ENCODE measurements at regions not wholly inside any gene's neighbourhood (a gene's known extent, or its start where the extent isn't known, plus 50 kb on each side); places are given as distances from the start of the nearest gene placed in this dataset.
"Not testable (repeated sequence)": the region's sequence is repeated elsewhere in the genome, so short reads cannot be mapped to it uniquely, and the experiment has no call there.

DNA sequence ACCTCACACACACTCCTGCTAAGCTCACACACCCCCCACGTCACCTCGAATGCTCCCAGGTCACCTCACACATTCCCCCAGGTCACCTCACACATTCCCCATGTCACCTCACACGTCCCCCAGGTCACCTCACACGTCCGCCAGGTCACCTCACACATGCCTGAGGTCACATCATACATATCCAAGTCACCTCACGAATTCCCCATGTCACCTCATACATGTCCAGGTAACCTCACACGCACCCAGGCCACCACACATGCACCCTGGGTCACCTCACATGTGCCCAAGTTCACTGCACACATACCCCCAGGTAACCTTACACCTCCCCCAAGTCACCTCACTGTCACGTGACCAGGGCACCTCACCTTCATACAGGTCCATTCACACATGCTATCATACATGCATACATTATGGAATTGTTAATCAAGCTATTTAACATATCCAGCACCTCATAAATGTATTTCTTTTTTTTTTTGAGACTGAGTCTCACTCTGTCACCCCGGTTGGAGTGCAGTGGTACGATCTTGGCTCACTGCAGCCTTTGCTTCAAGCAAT is 640.3 kb downstream of the TMEM121 start:
- no peak for DNase-seq (ENCODE audit: low read depth)
- TF ChIP-seq CTCF (conservative IDR thresholded peaks at IDR 0.05; ENCODE audit: low read depth, low read length): no peak
- H3K4me3 ChIP-seq (ENCODE audit: low read length): no peak overlapping the region

DNA sequence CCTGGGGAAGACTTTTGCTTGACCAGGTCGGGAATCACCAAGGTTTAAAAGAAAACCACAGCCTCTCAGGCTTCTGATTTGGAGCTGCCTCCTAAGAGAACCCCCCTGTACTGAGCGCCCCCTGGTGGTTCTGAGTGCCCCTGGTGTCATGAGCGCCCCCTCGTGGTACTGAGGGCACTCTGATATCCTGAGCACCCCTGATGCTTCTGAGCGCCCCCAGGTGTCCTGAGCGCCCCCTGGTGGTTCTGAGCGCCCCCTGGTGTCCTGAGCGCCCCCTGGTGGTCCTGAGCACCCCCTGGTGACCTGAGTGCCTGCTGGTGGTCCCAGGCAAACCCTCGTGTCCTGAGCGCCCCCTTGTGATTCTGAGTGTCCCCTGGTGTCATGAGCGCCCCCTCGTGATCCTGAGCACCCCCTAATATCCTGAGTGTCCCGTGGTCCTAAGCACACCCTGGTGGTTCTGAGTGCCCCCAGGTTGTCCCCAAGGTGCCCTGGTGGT is 643.8 kb downstream of the TMEM121 start:
- not testable (repeated sequence) for H3K4me3 ChIP-seq (ENCODE audit: low read length); DNase-seq (ENCODE audit: low read depth)
- TF ChIP-seq CTCF (conservative IDR thresholded peaks at IDR 0.05; ENCODE audit: low read depth, low read length): peak; percentile 17

DNA sequence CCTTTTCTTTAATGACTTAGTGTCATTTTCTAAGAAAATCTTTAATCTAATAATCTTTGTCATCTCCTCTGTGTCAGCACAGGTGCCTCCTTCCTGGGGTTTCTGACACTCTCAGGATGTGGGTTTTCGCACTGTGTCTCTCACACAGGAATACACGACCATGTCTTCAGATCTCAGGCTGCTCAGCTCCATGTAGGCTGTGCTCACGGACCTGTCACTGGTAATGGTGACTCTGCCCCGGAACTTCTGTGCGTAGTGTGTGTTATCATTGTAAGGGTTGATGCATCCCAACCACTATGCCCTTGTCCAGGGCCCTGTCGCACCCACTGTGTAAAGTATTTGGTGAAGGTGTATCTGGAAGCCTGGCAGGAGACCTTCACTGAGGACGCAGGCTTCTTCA is 647.8 kb downstream of the TMEM121 start:
- TF ChIP-seq CTCF (conservative IDR thresholded peaks at IDR 0.05; ENCODE audit: low read depth, low read length): no peak
- no peak for DNase-seq (ENCODE audit: low read depth)
- no peak overlapping the region for H3K4me3 ChIP-seq (ENCODE audit: low read length)

GRCh38 chr14:106177266-106178246 is 651.2 kb downstream of the TMEM121 start:
- DNase-seq (ENCODE audit: low read depth); H3K4me3 ChIP-seq (ENCODE audit: low read length): not testable (repeated sequence)

DNA sequence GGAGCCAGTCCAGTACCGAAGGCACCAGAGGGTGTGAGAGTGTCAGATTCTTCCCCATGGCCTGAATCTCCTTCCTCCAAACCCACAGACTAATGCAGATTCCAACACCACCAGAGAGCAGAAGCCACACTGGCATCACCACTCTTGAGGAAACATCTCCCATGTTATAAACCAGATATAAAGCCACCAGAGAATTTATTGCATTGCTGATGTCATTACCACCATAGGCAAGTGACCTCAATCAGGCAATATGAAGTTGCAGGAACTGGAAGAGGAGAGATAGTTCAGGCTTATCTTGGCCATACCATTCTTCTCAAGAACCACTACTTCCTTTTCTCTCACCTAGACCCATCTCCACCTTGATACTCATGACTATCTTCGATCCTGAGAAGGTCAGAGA is 653.4 kb downstream of the TMEM121 start:
- TF ChIP-seq CTCF (conservative IDR thresholded peaks at IDR 0.05; ENCODE audit: low read depth, low read length): no peak
- no peak for DNase-seq (ENCODE audit: low read depth)
- no peak overlapping the region for H3K4me3 ChIP-seq (ENCODE audit: low read length)

GRCh38 chr14:106184771-106185170 is 658.4 kb downstream of the TMEM121 start:
- not testable (repeated sequence) for H3K4me3 ChIP-seq (ENCODE audit: low read length); DNase-seq (ENCODE audit: low read depth)

DNA sequence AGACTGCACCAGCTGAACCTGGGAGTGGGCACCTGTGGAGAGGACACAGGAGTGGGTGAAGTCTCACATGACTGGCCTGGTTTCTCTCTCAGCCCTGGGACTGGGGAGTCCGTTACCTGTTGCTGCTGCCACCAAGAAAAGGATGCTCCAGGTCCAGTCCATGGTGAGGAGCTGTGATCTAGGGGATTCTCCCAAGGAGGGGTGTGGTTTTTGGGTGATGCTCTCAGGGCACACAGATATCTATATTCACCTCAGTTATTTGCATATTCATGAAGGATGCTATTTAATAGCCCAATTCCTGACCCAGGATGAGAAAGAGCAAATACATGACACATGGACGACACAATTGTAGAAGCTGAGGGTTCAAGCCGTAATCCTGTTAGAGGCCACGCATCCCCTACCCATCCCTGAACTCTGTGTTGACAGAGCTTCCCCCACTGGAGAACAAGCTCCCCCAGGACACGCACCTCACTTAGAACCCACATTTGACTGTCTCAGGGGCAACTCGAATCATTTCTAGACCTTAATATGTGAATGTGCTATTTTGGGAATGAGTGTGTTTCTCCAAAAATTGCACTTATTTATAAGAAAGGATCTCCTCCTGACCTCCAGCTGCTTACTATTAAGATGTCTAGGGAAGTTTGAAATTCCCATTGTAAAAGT is 658.9 kb downstream of the TMEM121 start:
- not testable (repeated sequence) for H3K4me3 ChIP-seq (ENCODE audit: low read length); DNase-seq (ENCODE audit: low read depth)

GRCh38 chr14:106185837-106186233 is 659.5 kb downstream of the TMEM121 start:
- DNase-seq (ENCODE audit: low read depth): no peak
- H3K4me3 ChIP-seq (ENCODE audit: low read length): no peak overlapping the region
- TF ChIP-seq CTCF (conservative IDR thresholded peaks at IDR 0.05; ENCODE audit: low read depth, low read length): no peak
